ENCODE measurements at regions not wholly inside any gene's neighbourhood (a gene's known extent, or its start where the extent isn't known, plus 50 kb on each side); places are given as distances from the start of the nearest gene placed in this dataset.
"Not testable (repeated sequence)": the region's sequence is repeated elsewhere in the genome, so short reads cannot be mapped to it uniquely, and the experiment has no call there.

DNA sequence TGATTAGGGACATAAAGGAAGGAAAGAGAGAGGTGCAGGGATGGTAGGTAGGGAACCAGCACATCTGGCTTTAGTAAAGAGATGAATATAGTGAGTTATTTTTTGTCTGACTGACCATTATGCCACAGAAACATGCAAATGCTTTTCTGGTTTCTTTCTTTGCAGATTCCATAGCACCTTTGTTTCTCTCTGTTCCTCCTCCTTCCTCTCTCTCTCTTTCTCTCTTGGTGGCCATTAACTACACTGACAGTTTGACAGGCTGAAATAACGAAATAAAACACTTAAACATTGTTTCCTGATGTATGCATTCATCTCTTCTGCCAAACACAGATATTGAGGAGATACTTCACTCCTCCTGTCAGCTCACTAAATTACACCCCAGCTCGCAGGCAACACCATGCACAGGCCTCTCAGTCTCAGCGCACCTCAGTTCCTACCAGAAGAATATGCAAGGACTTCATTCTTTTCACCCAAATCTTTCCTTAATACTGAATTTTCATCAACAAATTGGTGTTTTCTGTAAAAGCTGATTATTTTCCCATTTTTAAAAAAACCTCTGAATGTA, 406.9 kb upstream of the SOX5 start:
- Histone ChIP-seq H3K4me1 (ENCODE audit: control insufficient read depth in 1 of 2, insufficient read depth in 1 of 2, low read depth in 1 of 2, low read length in 1 of 2) (no peaks in the 10 kb centered on the region), H3K9me3 (no peaks in the 10 kb centered on the region), H3K4me3 (ENCODE audit: low read depth in 1 of 2, low read length in 1 of 2) (no peak overlapping the region), H3K27ac (no peak overlapping the region), H3K36me3 (no peaks in the 10 kb centered on the region), H3K27me3 (no peaks in the 10 kb centered on the region)
- TF ChIP-seq, protein P1, sequence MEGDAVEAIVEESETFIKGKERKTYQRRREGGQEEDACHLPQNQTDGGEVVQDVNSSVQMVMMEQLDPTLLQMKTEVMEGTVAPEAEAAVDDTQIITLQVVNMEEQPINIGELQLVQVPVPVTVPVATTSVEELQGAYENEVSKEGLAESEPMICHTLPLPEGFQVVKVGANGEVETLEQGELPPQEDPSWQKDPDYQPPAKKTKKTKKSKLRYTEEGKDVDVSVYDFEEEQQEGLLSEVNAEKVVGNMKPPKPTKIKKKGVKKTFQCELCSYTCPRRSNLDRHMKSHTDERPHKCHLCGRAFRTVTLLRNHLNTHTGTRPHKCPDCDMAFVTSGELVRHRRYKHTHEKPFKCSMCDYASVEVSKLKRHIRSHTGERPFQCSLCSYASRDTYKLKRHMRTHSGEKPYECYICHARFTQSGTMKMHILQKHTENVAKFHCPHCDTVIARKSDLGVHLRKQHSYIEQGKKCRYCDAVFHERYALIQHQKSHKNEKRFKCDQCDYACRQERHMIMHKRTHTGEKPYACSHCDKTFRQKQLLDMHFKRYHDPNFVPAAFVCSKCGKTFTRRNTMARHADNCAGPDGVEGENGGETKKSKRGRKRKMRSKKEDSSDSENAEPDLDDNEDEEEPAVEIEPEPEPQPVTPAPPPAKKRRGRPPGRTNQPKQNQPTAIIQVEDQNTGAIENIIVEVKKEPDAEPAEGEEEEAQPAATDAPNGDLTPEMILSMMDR (IDR thresholded peaks at IDR 0.05): no peak

DNA sequence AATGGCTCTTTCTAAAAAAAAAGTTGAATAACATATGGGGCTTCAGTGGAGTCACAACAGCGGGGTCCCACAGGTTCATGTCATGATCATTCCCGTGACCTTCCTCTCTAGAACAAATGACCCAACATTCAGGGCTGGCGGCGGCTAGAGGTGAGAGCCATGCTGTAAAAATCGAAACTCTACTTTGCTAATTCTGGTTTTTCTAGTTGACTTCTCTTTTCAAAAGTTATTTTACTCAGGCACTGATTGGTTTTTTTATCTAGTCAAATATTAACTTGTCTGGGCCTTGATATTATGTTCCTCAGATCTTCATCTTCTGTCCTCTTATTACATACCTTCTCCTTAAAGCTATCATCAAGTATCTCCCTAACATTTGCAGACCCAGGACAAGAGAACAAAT, 402.9 kb upstream of the SOX5 start:
- Histone ChIP-seq H3K27me3 (no peaks in the 10 kb centered on the region), H3K9me3 (no peaks in the 10 kb centered on the region), H3K4me1 (ENCODE audit: control insufficient read depth in 1 of 2, insufficient read depth in 1 of 2, low read depth in 1 of 2, low read length in 1 of 2) (no peaks in the 10 kb centered on the region), H3K27ac (no peak overlapping the region), H3K36me3 (no peaks in the 10 kb centered on the region), H3K4me3 (ENCODE audit: low read depth in 1 of 2, low read length in 1 of 2) (no peak overlapping the region)
- TF ChIP-seq, protein P1 (IDR thresholded peaks at IDR 0.05): no peak

DNA sequence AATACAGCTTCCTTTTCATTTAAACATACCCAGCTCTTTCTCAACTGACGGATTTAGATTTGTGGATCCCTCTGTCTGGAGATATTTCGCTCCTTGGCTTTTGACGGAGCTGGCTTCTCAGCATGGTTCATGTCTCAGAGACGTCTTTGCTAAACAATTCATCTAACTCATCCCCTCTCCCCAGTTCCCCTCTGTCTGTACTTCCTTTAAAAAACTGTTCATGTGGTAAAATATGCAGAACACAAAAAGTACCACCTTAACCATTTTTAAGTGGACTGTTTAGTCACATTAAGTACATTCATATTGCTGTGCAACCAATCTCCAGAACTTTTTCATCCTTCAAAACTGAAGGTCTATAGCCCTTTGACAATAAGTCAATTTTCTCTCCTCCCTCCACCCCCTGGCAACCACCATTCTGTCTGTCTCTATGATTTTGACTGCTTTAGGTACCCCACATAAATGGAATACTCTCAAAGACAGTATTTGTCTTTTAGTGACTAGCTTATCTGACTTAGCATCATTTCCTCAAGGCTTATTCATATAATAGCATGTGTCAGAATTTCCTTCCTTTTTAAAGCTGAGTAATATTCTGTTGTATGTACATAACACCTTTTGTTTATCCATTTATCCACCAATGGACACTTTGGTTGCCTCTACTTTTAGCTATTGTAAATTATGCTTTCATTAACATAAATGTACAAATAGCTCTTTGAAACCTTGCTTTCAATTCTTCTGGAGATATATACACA, 399.8 kb upstream of the SOX5 start:
- H3K27me3 ChIP-seq: no peaks in the 10 kb centered on the region
- no peaks in the 10 kb centered on the region for H3K4me1 ChIP-seq (ENCODE audit: control insufficient read depth in 1 of 2, insufficient read depth in 1 of 2, low read depth in 1 of 2, low read length in 1 of 2)
- no peaks in the 10 kb centered on the region for H3K9me3 ChIP-seq
- H3K27ac ChIP-seq: no peak overlapping the region
- H3K36me3 ChIP-seq: no peaks in the 10 kb centered on the region
- TF ChIP-seq, protein P1 (IDR thresholded peaks at IDR 0.05): no peak
- no peak overlapping the region for H3K4me3 ChIP-seq (ENCODE audit: low read depth in 1 of 2, low read length in 1 of 2)

DNA sequence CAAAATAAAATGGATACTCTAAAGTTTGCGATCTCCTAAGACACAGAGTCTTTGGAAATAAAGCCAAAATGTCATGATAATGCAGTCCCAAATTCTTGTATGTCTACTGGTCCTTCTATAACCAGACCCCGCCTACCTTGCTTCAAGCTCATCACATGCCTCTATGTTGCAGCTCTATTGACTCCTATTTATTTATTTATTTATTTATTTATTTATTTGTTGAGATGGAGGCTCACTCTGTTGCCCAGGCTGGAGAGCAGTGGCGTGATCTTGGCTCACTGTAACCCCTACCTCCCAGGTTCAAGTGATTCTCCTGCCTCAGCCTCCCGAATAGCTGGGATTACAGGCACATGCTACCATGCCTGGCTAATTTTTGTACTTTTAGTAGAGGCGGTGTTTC, 398.7 kb upstream of the SOX5 start:
- not testable (repeated sequence) for H3K4me3 ChIP-seq (ENCODE audit: low read depth in 1 of 2, low read length in 1 of 2); H3K4me1 ChIP-seq (ENCODE audit: control insufficient read depth in 1 of 2, insufficient read depth in 1 of 2, low read depth in 1 of 2, low read length in 1 of 2); H3K9me3 ChIP-seq; H3K36me3 ChIP-seq; H3K27ac ChIP-seq; H3K27me3 ChIP-seq

DNA sequence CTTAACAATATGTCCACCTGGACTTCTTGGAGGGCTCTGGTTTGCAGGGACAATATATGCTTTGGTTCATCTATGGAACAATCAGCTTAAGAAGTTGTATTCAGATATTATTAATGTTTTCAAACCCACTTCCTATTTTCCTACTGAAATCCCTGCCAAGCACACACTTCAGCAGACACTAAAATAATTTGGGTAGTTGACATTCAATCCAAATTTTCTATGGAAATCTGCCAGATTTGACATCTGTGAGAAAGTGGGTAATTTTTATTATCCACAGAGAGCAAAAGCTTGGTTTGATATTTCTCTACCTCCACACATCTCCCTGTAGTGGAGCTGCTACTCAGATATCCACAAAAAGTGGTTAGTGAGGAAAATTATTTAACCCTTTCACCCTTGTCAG, 378.8 kb upstream of the SOX5 start:
- H3K9me3 ChIP-seq: no peaks in the 10 kb centered on the region
- no peak overlapping the region for H3K27ac ChIP-seq
- no peaks in the 10 kb centered on the region for H3K36me3 ChIP-seq
- H3K27me3 ChIP-seq: no peaks in the 10 kb centered on the region
- H3K4me3 ChIP-seq (ENCODE audit: low read depth in 1 of 2, low read length in 1 of 2): no peak overlapping the region
- no peaks in the 10 kb centered on the region for H3K4me1 ChIP-seq (ENCODE audit: control insufficient read depth in 1 of 2, insufficient read depth in 1 of 2, low read depth in 1 of 2, low read length in 1 of 2)
- TF ChIP-seq, protein P1 (IDR thresholded peaks at IDR 0.05): no peak

DNA sequence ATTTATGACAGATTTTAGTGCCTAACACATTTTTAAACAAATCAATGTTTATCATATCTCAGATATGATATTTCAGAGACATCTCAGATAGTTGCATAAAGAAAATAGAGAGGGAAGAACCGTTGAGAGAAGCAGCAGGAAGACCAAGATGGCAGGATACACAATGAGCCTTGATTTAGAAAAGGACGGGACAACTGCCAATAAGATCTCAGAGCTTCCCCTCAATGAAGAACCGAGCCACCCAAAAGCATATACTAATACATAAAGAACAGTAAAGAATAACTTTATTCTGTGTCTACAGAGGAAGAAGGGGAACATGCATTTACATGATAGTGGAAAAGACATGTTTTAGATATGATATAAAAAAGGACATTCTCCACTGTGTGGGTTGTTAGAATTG, 375.9 kb upstream of the SOX5 start:
- no peak overlapping the region for H3K4me3 ChIP-seq (ENCODE audit: low read depth in 1 of 2, low read length in 1 of 2)
- no peaks in the 10 kb centered on the region for H3K36me3 ChIP-seq
- no peaks in the 10 kb centered on the region for H3K27me3 ChIP-seq
- TF ChIP-seq, protein P1 (IDR thresholded peaks at IDR 0.05): no peak
- no peaks in the 10 kb centered on the region for H3K4me1 ChIP-seq (ENCODE audit: control insufficient read depth in 1 of 2, insufficient read depth in 1 of 2, low read depth in 1 of 2, low read length in 1 of 2)
- no peak overlapping the region for H3K27ac ChIP-seq
- H3K9me3 ChIP-seq: no peaks in the 10 kb centered on the region
